UCSD-AML1 (cell line): ENCODE measurements at regions not wholly inside any gene's neighbourhood (a gene's known extent, or its start where the extent isn't known, plus 50 kb on each side); places are given as distances from the start of the nearest gene placed in this dataset.

ENCODE experiments used
- DNase-seq: peaks from one replicate; lab custom pipeline; 2025; ENCODE audit not compliant: unreplicated experiment; lab: John Stamatoyannopoulos, UW

GRCh38 chr12:40615590-40615989, 76.6 kb upstream of the CNTN1 start:
- DNase-seq: no peak

GRCh38 chr12:40616383-40616915, 75.8 kb upstream of the CNTN1 start:
- no peak for DNase-seq

- DNase-seq: no peak
These were observed 73.6 kb upstream of the CNTN1 start for GRCh38 chr12:40618636-40619035.

GRCh38 chr12:40620564-40621019, 71.6 kb upstream of the CNTN1 start:
- DNase-seq: no peak

GRCh38 chr12:40622246-40622838, 69.9 kb upstream of the CNTN1 start:
- DNase-seq: peak; percentile 24

- DNase-seq: no peak
These were observed 60.1 kb upstream of the CNTN1 start for GRCh38 chr12:40632171-40632570.

- DNase-seq: no peak
These were observed 59.3 kb upstream of the CNTN1 start for GRCh38 chr12:40632933-40633332.

GRCh38 chr12:40634517-40635131, 57.6 kb upstream of the CNTN1 start:
- DNase-seq: no peak

- DNase-seq: no peak
These were observed 57.0 kb upstream of the CNTN1 start for GRCh38 chr12:40635141-40635731.
